GM19452 (cell line): ENCODE measurements at regions not wholly inside any gene's neighbourhood (a gene's known extent, or its start where the extent isn't known, plus 50 kb on each side); places are given as distances from the start of the nearest gene placed in this dataset.
"Not testable (repeated sequence)": the region's sequence is repeated elsewhere in the genome, so short reads cannot be mapped to it uniquely, and the experiment has no call there.

ENCODE experiments used
- ATAC-seq: cut with Tn5 transposase; IDR thresholded peaks from one replicate; pipeline ENCODE4 v1.9.1; 2021; ENCODE audit not compliant: unreplicated experiment

- ATAC-seq: no peak
Measured at GRCh38 chr5:99765011-99765410, 770.2 kb upstream of the FAM174A start.

GRCh38 chr5:99763021-99763774 is 772.0 kb upstream of the FAM174A start:
- ATAC-seq: no peak

DNA sequence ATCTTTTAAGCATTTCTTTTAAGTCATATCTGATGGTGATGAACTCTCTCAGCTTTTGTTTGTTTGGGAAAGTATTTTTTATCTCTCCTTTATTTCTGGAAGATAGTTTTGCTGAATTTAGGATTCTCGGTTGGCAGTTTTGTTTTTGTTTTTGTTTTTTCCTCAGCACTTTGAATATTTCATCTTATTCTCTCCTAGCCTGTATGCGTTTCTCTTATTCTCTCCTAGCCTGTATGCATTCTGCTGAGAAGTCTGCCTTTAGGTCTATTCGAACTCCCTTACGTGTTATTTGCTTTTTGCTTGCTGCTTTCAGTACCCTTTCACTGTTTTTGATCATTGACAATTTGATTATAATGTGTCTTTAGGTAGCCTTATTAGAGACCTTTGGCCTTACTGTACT is 787.8 kb upstream of the FAM174A start:
- ATAC-seq: no peak

DNA sequence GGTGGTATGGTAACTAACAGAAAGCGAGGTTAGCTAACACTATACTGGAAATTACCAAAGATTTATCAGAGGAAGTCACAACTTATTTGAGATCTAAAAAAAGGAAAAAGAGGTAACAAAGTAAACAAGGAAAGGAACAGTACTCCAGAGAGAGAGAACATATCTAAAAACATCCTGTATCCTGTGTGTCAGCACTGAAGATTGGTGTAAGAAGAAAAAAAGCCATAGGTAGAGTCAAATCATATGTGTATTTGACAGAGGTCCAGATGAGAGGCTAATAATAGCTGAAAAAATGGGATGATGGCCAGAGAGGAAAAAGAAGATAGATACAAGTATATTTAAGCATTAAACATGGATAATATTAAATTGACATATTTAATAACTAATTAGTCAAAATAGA is 802.0 kb upstream of the FAM174A start:
- ATAC-seq: not testable (repeated sequence)

DNA sequence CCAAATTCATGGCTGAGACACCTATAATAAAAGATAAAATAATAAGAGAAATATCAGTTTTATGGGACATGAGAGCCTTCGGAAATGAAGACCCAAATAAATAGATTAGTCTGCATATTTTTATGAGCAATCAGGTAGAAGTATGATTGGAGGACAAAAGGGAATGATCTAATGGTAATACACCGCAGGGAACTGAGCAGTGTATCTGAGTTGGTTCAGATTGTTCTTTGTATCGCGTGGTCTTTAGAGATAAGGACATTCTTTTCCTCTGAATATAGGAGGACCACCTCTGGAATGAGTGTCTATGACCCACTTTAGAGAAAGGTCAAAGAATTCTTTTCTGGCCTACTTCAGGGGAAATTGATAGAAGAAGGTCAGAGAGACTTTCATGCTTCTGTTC is 801.8 kb upstream of the CHD1 start:
- ATAC-seq: not testable (repeated sequence)

DNA sequence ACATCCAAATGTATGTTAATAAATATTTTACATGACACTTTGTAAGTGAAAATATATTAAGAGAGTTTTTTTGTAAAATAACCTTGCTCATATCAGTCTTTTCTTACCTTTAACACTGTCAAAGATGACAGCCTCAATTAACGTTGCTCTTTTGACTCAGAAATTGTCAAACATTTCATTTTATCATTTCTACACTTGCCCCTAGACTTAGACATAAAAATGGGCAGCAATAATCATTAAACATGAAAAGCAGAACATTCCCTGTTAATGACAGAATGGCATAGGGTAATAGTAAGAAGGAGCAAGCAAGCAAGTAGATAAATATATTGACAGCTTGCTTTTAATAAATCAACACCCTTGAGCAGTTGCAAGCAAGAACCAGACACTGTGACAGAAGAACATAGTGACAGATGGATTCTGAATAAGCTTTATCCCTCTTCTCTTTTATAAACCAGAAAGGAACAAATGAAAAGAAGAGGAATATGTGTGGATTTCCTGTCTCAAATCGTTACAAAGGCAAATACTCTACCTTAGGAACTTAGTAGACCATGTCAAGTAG is 796.0 kb upstream of the CHD1 start:
- no peak for ATAC-seq

DNA sequence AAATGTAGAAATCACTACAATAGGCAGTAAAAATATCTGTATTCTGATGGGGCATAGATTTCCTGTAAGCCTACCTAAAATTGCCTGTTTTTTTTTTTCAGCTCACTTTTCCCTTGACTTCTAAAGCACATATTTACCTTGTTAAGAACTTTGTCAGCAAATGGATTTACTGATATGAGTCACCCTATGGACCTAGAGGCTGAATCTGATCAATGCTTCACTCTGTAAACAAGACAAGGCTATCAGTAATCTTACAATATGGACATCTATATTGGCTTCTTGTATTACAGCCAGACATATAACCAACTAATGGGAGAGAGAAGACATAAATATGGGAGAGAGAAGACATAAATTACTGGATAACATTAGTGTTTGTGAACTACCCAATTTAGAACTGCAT is 792.7 kb upstream of the CHD1 start:
- no peak for ATAC-seq

DNA sequence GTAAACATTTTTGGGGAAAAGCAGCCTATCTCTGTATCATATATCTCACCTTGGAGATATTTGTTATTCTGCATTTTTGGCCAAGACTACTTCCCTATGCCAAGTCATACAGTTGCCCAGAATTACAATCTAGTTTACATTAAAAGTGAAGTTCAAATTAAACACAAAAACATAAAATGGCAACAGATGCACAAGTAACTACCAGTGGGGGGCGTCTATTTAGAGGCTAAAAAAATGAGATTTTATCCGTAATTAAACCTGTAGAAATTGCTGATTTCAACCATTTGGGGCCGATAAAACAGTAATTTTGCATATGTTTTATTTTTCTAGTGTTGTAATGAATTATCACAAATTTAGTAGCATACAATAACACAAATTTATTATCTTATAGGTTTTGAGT is 787.1 kb upstream of the CHD1 start:
- ATAC-seq: no peak

DNA sequence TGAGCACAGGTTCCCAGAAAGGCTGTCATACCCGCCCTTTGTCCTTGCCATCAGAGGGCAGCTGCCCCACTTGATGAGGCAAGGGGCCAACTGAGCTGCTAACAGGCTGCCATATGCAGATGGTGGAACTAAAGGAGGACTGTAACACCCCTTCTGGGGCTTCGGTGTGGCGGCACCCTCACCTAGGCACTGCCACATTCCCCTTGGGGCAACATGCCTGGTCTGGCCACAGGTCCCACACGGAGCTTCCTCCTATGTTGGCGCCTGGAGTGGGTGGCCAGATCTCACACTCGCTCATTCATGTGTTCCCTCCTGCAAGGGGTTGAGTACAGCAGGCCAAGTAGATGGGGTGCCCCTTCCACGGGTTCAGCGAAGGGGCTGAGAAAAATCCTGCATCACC is 777.4 kb upstream of the CHD1 start:
- no peak for ATAC-seq

DNA sequence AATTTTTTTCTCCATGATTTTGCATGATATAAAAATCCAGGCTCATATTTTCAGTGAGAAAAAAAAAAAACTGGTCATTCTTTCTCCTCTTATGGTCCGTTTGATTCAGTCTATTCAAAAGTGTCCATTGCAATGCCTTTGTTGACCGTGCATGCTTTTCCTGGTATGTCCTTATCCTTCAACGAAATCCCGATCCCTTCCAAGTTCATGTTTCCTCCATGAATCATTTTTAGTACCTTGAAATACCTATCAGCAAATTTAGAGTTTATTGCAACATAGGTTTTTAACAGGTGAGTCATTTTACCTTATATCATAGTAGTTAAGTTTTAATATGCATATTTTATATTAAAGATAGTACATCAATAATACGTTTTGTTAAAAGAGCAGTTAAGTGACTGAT is 773.8 kb upstream of the CHD1 start:
- ATAC-seq: no peak

DNA sequence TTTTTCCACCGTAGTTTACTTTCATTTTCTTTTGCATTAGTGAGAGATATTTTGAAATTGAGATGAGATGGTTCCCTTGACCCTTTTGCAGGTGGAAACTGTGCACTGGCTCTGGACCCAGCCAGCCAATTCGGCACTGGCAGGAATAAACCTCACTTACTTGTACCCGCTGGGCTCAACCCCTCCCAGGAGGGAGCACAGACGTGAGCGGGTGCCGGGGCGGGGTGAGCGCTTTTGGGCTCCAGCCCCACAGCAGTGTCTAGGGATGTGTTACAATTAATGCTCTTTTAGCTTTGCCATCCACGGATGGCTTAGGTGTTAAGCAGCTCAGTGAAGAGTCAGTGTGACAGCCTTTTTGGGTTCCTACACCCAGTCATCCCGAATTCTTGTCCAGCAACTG is 766.1 kb upstream of the CHD1 start:
- no peak for ATAC-seq

DNA sequence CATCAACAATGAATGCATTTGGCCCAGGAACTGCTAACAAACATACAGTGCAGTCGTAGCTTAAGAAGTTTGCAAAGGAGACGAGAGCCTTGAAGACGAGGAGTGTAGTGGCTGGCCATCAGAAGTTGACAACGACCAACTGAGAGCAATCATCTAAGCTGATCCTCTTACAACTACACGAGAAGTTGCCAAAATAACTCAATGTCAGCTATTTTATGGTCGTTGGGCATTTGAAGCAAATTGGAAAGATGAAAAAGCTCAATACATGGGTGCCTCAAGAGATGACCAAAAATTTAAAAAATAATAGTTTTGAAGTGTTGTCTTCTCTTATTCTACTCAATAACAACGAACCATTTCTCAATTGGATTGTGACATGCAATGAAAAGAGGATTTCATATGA is 757.7 kb upstream of the CHD1 start:
- no peak for ATAC-seq

- ATAC-seq: no peak
Measured at GRCh38 chr5:99675974-99676373, 747.2 kb upstream of the CHD1 start.

DNA sequence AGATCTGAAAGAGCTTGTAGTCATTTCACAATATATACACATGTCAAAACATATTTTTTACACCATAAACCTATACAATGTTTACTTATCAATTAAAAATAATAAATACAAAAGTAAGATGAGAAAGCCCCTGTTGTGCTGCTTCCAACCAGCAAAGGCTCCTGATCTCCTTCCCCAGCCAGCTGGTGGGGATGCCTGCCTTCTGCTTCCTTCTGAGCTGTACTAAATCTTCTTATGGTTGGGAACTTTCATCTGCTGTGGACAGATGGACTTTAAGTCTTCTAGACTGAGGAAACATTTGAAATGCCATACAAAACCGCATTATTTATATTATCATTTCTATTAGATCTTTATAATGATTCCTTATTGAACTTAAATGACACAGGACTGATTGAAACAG is 745.3 kb upstream of the CHD1 start:
- ATAC-seq: no peak

DNA sequence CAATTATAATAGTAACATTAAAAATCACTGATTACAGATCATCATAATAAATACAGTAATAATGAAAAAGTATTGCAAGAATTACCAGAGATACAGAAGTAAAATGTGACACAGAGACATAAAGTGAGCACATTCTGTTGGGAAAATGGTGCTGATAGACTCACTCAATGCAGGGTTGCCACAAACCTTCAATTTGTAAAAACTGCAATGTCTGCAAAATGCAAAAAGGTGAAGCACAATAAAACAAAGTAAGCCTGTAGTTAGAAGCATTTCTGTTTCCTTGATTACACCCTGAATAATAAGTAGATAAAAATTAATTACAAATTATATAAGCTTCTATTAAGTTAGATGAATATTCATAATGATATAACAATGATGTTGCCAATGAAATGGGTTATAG is 736.2 kb upstream of the CHD1 start:
- no peak for ATAC-seq

GRCh38 chr5:99651298-99651697 is 722.5 kb upstream of the CHD1 start:
- no peak for ATAC-seq

DNA sequence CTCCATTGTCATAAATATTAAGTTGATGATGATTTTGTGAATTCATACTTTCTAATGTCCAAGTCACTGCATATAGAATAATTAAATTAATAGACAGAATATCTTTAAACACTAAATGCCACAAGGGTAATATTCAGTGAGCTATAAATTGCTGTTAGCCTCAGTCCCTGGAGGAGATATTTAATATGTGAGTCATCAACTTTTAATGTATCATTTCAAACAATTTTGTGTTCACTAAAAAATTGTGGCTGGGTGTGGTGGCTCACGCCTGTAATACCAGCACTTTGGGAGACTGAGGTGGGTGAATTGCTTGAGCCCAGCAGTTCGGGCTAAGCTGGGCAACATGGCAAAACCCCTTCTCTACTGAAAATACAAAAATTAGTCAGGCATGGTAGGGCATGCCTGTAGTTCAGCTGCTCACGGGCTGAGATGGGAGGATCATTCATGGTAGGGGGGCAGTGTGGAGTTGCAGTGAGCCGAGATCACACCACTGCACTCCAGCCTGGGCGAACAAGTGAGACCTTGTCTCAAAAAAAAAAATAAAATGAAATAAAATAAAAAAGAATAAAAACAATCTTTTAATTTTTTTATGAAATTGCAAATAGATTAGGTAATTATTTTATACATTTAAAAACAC is 717.3 kb upstream of the CHD1 start:
- no peak for ATAC-seq

- no peak for ATAC-seq
Measured at GRCh38 chr5:99644822-99645221, 716.0 kb upstream of the CHD1 start.

DNA sequence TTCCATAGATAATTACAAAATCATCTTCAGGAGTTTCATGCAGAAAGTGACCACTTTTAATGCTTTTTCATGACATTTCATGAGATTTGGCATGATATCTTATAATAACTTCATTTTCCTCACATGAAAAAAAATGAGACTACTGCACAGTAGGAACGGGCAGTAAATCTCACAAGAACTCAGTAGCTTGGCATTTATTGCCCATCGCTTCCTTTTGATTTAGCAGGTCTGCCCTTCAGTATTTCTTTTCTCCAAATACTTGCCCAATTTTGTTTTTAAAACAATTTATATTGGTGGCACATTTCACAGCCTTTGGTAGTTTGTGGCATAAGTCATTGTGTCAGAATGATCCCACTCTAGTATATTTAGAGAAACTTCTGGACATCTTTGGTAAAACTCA is 711.8 kb upstream of the CHD1 start:
- no peak for ATAC-seq

GRCh38 chr5:99639905-99640304 is 711.1 kb upstream of the CHD1 start:
- no peak for ATAC-seq

GRCh38 chr5:99636663-99637062 is 707.9 kb upstream of the CHD1 start:
- no peak for ATAC-seq
